ENCODE measurements at regions not wholly inside any gene's neighbourhood (a gene's known extent, or its start where the extent isn't known, plus 50 kb on each side); places are given as distances from the start of the nearest gene placed in this dataset.

GRCh38 chr20:3334156-3334943 lies 73.1 kb downstream of the DNAAF9 start:
- BruUV-seq (replicated peaks) = no TSS peak
- no peak overlapping the region for H3K27ac ChIP-seq (ENCODE audit: insufficient read depth, low read depth, low read length)
- no peak for TF ChIP-seq FOS (IDR thresholded peaks at IDR 0.05; ENCODE audit: borderline replicate concordance, insufficient read depth, low read length)
- no peak for TF ChIP-seq POLR2AphosphoS5 (IDR thresholded peaks at IDR 0.05; ENCODE audit: insufficient read depth, low read depth, low read length)
- no peak for TF ChIP-seq EZH2 (IDR thresholded peaks at IDR 0.05; ENCODE audit: borderline replicate concordance, low read depth, low read length, severe bottlenecking)
- TF ChIP-seq, protein P1, sequence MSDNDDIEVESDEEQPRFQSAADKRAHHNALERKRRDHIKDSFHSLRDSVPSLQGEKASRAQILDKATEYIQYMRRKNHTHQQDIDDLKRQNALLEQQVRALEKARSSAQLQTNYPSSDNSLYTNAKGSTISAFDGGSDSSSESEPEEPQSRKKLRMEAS (IDR thresholded peaks at IDR 0.05; ENCODE audit: insufficient read depth, insufficient read length) = no peak
- no peak for TF ChIP-seq POLR2A (IDR thresholded peaks at IDR 0.05; ENCODE audit: low read depth, low read length)
- no peak for TF ChIP-seq CTCF (IDR thresholded peaks at IDR 0.05; ENCODE audit: extremely low read depth in 1 of 2, insufficient read depth in 1 of 2, low read depth in 1 of 2, low read length in 2 of 2)
- TF ChIP-seq MYC (IDR thresholded peaks at IDR 0.05; ENCODE audit: low read depth, low read length) = no peak
- TF ChIP-seq JUN (IDR thresholded peaks at IDR 0.05; ENCODE audit: borderline replicate concordance, insufficient read depth, insufficient read length, low read depth) = no peak
- ChIA-PET POLR2A (no interaction called here), CTCF (interaction anchor here (1.6 kb wide), 1 partner anchor 18 kb away, joined by 5 read pairs; no protein-coding TSS in a partner anchor)
- no peak overlapping the region for H3K4me2 ChIP-seq (ENCODE audit: insufficient read depth, low read length)
- no peaks in the 10 kb centered on the region for H3K4me1 ChIP-seq (ENCODE audit: control insufficient read depth, extremely low read depth, insufficient read depth, low read length)
- DNase-seq (ENCODE audit: low read depth, low spot score) = no peak
- no peaks in the 10 kb centered on the region for H3K79me2 ChIP-seq (ENCODE audit: control insufficient read depth, insufficient read depth, low read length)
- FAIRE-seq = no peak
- no peak overlapping the region for H3K9ac ChIP-seq (replicated peaks; ENCODE audit: extremely low read depth, insufficient read depth, low read length)
- H3K9me3 ChIP-seq (replicated peaks; ENCODE audit: control insufficient read depth, insufficient read depth, low read length) = no peaks in the 10 kb centered on the region
- H2AFZ ChIP-seq (ENCODE audit: low read depth, low read length) = no peak overlapping the region
- intact Hi-C loops (cut with micrococcal nuclease) = no loop called here
- dilution Hi-C loops (cut with MboI; ENCODE audit: extremely low pct_ligation_motif_present, low sequenced_read_pairs) = no loop called here
- no peaks in the 10 kb centered on the region for H3K27me3 ChIP-seq (ENCODE audit: control insufficient read depth in 2 of 2, insufficient read depth in 2 of 2, low read length in 2 of 2)
- peaks cover 4 to 8% of the 10 kb centered on the region in 2 experiments for H3K36me3 ChIP-seq (ENCODE audit: control insufficient read depth in 2 of 2, extremely low read depth in 1 of 2, insufficient read depth in 2 of 2, low read length in 2 of 2)
- H4K20me1 ChIP-seq (replicated peaks; ENCODE audit: control insufficient read depth, extremely low read depth, insufficient read depth, low read length) = no peaks in the 10 kb centered on the region
- no peaks in the 10 kb centered on the region for H3K9me1 ChIP-seq (replicated peaks; ENCODE audit: control insufficient read depth, extremely low read depth, insufficient read depth, low read length)
- H3K4me3 ChIP-seq (replicated peaks in 1 of 3; ENCODE audit: insufficient read depth in 1 of 3, low read depth in 1 of 3, low read length in 3 of 3) = no peak overlapping the region
